ENCODE measurements at regions not wholly inside any gene's neighbourhood (a gene's known extent, or its start where the extent isn't known, plus 50 kb on each side); places are given as distances from the start of the nearest gene placed in this dataset.

GRCh38 chr7:136555933-136556332 lies 312.5 kb upstream of the CHRM2 start:
- no peak overlapping the region for H3K4me3 ChIP-seq (ENCODE audit: low read length)
- H3K27ac Mint-ChIP-seq: no peak overlapping the region
- no peaks in the 10 kb centered on the region for H3K27me3 ChIP-seq (ENCODE audit: control insufficient read depth in 2 of 2, insufficient read depth in 2 of 2, low read length in 2 of 2)
- CTCF ChIA-PET: no interaction called here
- DNase-seq (no peak), ATAC-seq (no peak)
- H3K36me3 ChIP-seq (ENCODE audit: control insufficient read depth in 2 of 3, insufficient read depth in 3 of 3, low read length in 3 of 3): no peaks in the 10 kb centered on the region
- H3K4me1 Mint-ChIP-seq: no peaks in the 10 kb centered on the region
- POLR2A ChIA-PET: no interaction called here
- H3K27me3 Mint-ChIP-seq: no peaks in the 10 kb centered on the region
- peaks cover 0 to 17% (median 8%) of the 10 kb centered on the region in 11 donors for H3K9me3 Mint-ChIP-seq
- no peak overlapping the region for H3K4me3 Mint-ChIP-seq
- intact Hi-C loops (cut with micrococcal nuclease): no loop called here
- H3K27ac ChIP-seq (ENCODE audit: low read depth, low read length): no peak overlapping the region
- H3K9me3 ChIP-seq (ENCODE audit: control insufficient read depth in 2 of 3, low read length in 3 of 3): no peaks in the 10 kb centered on the region
- H3K36me3 Mint-ChIP-seq: no peaks in the 10 kb centered on the region
- no peaks in the 10 kb centered on the region for H3K4me1 ChIP-seq (ENCODE audit: control insufficient read depth in 2 of 2, insufficient read depth in 2 of 2, low read length in 2 of 2)

- no peak overlapping the region for H3K27ac ChIP-seq (ENCODE audit: low read depth, low read length)
- no peaks in the 10 kb centered on the region for H3K4me1 ChIP-seq (ENCODE audit: control insufficient read depth in 2 of 2, insufficient read depth in 2 of 2, low read length in 2 of 2)
- ChIA-PET CTCF (no interaction called here), POLR2A (no interaction called here)
- Mint-ChIP-seq H3K4me3 (no peak overlapping the region), H3K27me3 (no peaks in the 10 kb centered on the region), H3K27ac (no peak overlapping the region), H3K4me1 (no peaks in the 10 kb centered on the region), H3K36me3 (no peaks in the 10 kb centered on the region), H3K9me3 (peaks cover 0 to 6% (median 0%) of the 10 kb centered on the region in 11 donors)
- DNase-seq: no peak
- no peak for ATAC-seq
- intact Hi-C loops (cut with micrococcal nuclease): no loop called here
- H3K4me3 ChIP-seq (ENCODE audit: low read length): no peak overlapping the region
- H3K9me3 ChIP-seq (ENCODE audit: control insufficient read depth in 2 of 3, low read length in 3 of 3): no peaks in the 10 kb centered on the region
- no peaks in the 10 kb centered on the region for H3K27me3 ChIP-seq (ENCODE audit: control insufficient read depth in 2 of 2, insufficient read depth in 2 of 2, low read length in 2 of 2)
- no peaks in the 10 kb centered on the region for H3K36me3 ChIP-seq (ENCODE audit: control insufficient read depth in 2 of 3, insufficient read depth in 3 of 3, low read length in 3 of 3)
These were observed 316.8 kb upstream of the CHRM2 start for GRCh38 chr7:136551618-136552017.

- intact Hi-C loops (cut with micrococcal nuclease): no loop called here
- DNase-seq (no peak), ATAC-seq (no peak)
- Mint-ChIP-seq H3K4me1 (no peaks in the 10 kb centered on the region), H3K36me3 (no peaks in the 10 kb centered on the region), H3K4me3 (no peak overlapping the region), H3K27ac (no peak overlapping the region), H3K27me3 (no peaks in the 10 kb centered on the region), H3K9me3 (peaks cover 0 to 10% (median under 1%) of the 10 kb centered on the region in 11 donors)
- Histone ChIP-seq H3K27me3 (ENCODE audit: control insufficient read depth in 2 of 2, insufficient read depth in 2 of 2, low read length in 2 of 2) (no peaks in the 10 kb centered on the region), H3K4me3 (ENCODE audit: low read length) (no peak overlapping the region), H3K27ac (ENCODE audit: low read depth, low read length) (no peak overlapping the region), H3K4me1 (ENCODE audit: control insufficient read depth in 2 of 2, insufficient read depth in 2 of 2, low read length in 2 of 2) (no peaks in the 10 kb centered on the region), H3K36me3 (ENCODE audit: control insufficient read depth in 2 of 3, insufficient read depth in 3 of 3, low read length in 3 of 3) (no peaks in the 10 kb centered on the region), H3K9me3 (ENCODE audit: control insufficient read depth in 2 of 3, low read length in 3 of 3) (no peaks in the 10 kb centered on the region)
- POLR2A ChIA-PET: no interaction called here
- CTCF ChIA-PET: no interaction called here
These were observed 318.7 kb upstream of the CHRM2 start for GRCh38 chr7:136549756-136550155.

- ChIA-PET POLR2A (no interaction called here), CTCF (no interaction called here)
- intact Hi-C loops (cut with micrococcal nuclease): no loop called here
- Histone ChIP-seq H3K27me3 (ENCODE audit: control insufficient read depth in 2 of 2, insufficient read depth in 2 of 2, low read length in 2 of 2) (no peaks in the 10 kb centered on the region), H3K27ac (ENCODE audit: low read depth, low read length) (no peak overlapping the region), H3K36me3 (ENCODE audit: control insufficient read depth in 2 of 3, insufficient read depth in 3 of 3, low read length in 3 of 3) (no peaks in the 10 kb centered on the region), H3K4me3 (ENCODE audit: low read length) (no peak overlapping the region), H3K9me3 (ENCODE audit: control insufficient read depth in 2 of 3, low read length in 3 of 3) (peaks cover 0 to 7% (median 0%) of the 10 kb centered on the region in 3 experiments), H3K4me1 (ENCODE audit: control insufficient read depth in 2 of 2, insufficient read depth in 2 of 2, low read length in 2 of 2) (no peaks in the 10 kb centered on the region)
- Mint-ChIP-seq H3K36me3 (peaks cover 0 to 15% (median 0%) of the 10 kb centered on the region in 5 donors), H3K4me1 (no peaks in the 10 kb centered on the region), H3K4me3 (no peak overlapping the region), H3K27me3 (no peaks in the 10 kb centered on the region), H3K27ac (no peak overlapping the region), H3K9me3 (peaks cover 0 to 48% (median 18%) of the 10 kb centered on the region in 11 donors)
- DNase-seq (no peak), ATAC-seq (no peak)
These were observed 334.7 kb upstream of the CHRM2 start for GRCh38 chr7:136533732-136534131.

- intact Hi-C loops (cut with micrococcal nuclease): no loop called here
- Mint-ChIP-seq H3K9me3 (peaks cover 0 to 36% (median 16%) of the 10 kb centered on the region in 11 donors), H3K4me1 (no peaks in the 10 kb centered on the region)
These were observed 337.6 kb upstream of the CHRM2 start for GRCh38 chr7:136530831-136531230.

GRCh38 chr7:136528329-136528728 lies 340.1 kb upstream of the CHRM2 start:
- Histone ChIP-seq H3K27me3 (ENCODE audit: control insufficient read depth in 2 of 2, insufficient read depth in 2 of 2, low read length in 2 of 2) (no peaks in the 10 kb centered on the region), H3K4me3 (ENCODE audit: low read length) (no peak overlapping the region), H3K36me3 (ENCODE audit: control insufficient read depth in 2 of 3, insufficient read depth in 3 of 3, low read length in 3 of 3) (no peaks in the 10 kb centered on the region), H3K4me1 (ENCODE audit: control insufficient read depth in 2 of 2, insufficient read depth in 2 of 2, low read length in 2 of 2) (no peaks in the 10 kb centered on the region), H3K27ac (ENCODE audit: low read depth, low read length) (no peak overlapping the region), H3K9me3 (ENCODE audit: control insufficient read depth in 2 of 3, low read length in 3 of 3) (peaks cover 0 to 12% (median 0%) of the 10 kb centered on the region in 3 experiments)
- ChIA-PET CTCF (no interaction called here), POLR2A (no interaction called here)
- DNase-seq (no peak), ATAC-seq (no peak)
- Mint-ChIP-seq H3K27ac (no peak overlapping the region), H3K4me3 (no peak overlapping the region), H3K4me1 (no peaks in the 10 kb centered on the region), H3K9me3 (peaks cover 0 to 24% (median 13%) of the 10 kb centered on the region in 11 donors), H3K27me3 (no peaks in the 10 kb centered on the region), H3K36me3 (peaks cover 0 to 8% (median 0%) of the 10 kb centered on the region in 5 donors)
- intact Hi-C loops (cut with micrococcal nuclease): no loop called here

More at GRCh38 chr7:136530831-136531230, 337.6 kb upstream of the CHRM2 start:
- ChIA-PET POLR2A (no interaction called here), CTCF (no interaction called here)
- ATAC-seq (no peak), DNase-seq (no peak)
- H3K27ac ChIP-seq (ENCODE audit: low read depth, low read length): no peak overlapping the region
- H3K4me1 ChIP-seq (ENCODE audit: control insufficient read depth in 2 of 2, insufficient read depth in 2 of 2, low read length in 2 of 2): no peaks in the 10 kb centered on the region
- Mint-ChIP-seq H3K27ac (no peak overlapping the region), H3K36me3 (peaks cover 0 to 15% (median 0%) of the 10 kb centered on the region in 5 donors), H3K27me3 (no peaks in the 10 kb centered on the region), H3K4me3 (no peak overlapping the region)
- no peaks in the 10 kb centered on the region for H3K27me3 ChIP-seq (ENCODE audit: control insufficient read depth in 2 of 2, insufficient read depth in 2 of 2, low read length in 2 of 2)
- H3K9me3 ChIP-seq (ENCODE audit: control insufficient read depth in 2 of 3, low read length in 3 of 3): peaks cover 0 to 12% (median 0%) of the 10 kb centered on the region in 3 experiments
- H3K4me3 ChIP-seq (ENCODE audit: low read length): no peak overlapping the region
- H3K36me3 ChIP-seq (ENCODE audit: control insufficient read depth in 2 of 3, insufficient read depth in 3 of 3, low read length in 3 of 3): no peaks in the 10 kb centered on the region

- CTCF ChIA-PET: no interaction called here
- Histone ChIP-seq H3K4me1 (ENCODE audit: control insufficient read depth in 2 of 2, insufficient read depth in 2 of 2, low read length in 2 of 2) (no peaks in the 10 kb centered on the region), H3K9me3 (ENCODE audit: control insufficient read depth in 2 of 3, low read length in 3 of 3) (peaks cover 0 to 8% (median 0%) of the 10 kb centered on the region in 3 experiments), H3K4me3 (ENCODE audit: low read length) (no peak overlapping the region), H3K27me3 (ENCODE audit: control insufficient read depth in 2 of 2, insufficient read depth in 2 of 2, low read length in 2 of 2) (no peaks in the 10 kb centered on the region), H3K27ac (ENCODE audit: low read depth, low read length) (no peak overlapping the region), H3K36me3 (ENCODE audit: control insufficient read depth in 2 of 3, insufficient read depth in 3 of 3, low read length in 3 of 3) (no peaks in the 10 kb centered on the region)
- H3K4me3 Mint-ChIP-seq: no peak overlapping the region
- H3K9me3 Mint-ChIP-seq: peaks cover 0 to 22% (median 10%) of the 10 kb centered on the region in 11 donors
- no peaks in the 10 kb centered on the region for H3K4me1 Mint-ChIP-seq
- DNase-seq (no peak), ATAC-seq (no peak)
- no peaks in the 10 kb centered on the region for H3K27me3 Mint-ChIP-seq
- POLR2A ChIA-PET: no interaction called here
- H3K36me3 Mint-ChIP-seq: peaks cover 0 to 4% (median 0%) of the 10 kb centered on the region in 5 donors
- intact Hi-C loops (cut with micrococcal nuclease): no loop called here
- no peak overlapping the region for H3K27ac Mint-ChIP-seq
These were observed 340.9 kb upstream of the CHRM2 start for GRCh38 chr7:136527554-136527953.
